NT2/D1 (cell line): ENCODE measurements at regions not wholly inside any gene's neighbourhood (a gene's known extent, or its start where the extent isn't known, plus 50 kb on each side); places are given as distances from the start of the nearest gene placed in this dataset.

Experiments
- SUZ12 ChIP-seq: IDR thresholded peaks from 2 replicates; pipeline ENCODE4 v1.6.1; 2011; ENCODE audit not compliant: insufficient read length, insufficient read depth; ENCODE audit errors: extremely low read depth
- YY1 ChIP-seq: IDR thresholded peaks from 2 replicates; pipeline ENCODE4 v1.6.1; 2011; ENCODE audit not compliant: insufficient read length, insufficient read depth

DNA sequence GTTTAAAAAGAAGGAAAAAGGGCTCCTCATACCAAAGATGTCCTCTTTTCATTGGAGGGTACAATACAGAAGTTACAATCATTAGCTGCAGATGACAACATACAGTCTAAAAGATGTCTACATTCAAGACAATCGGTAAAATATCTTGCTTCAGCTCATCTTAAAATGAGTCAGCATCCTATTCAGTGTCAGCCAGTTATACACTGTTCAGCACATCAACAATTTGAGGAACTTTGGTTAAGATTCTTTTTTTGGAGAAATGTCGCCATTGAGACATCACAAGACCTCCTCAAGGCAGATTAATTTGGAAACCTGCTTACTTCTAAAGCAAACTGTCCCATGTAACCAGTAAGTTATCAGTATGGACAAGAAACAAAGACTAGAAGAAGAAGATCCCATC is 100.7 kb upstream of the SLC38A4 start:
- no peak for TF ChIP-seq YY1
- TF ChIP-seq SUZ12, result no peak
